Astrocyte (in vitro differentiated cells and primary cell): ENCODE measurements at regions not wholly inside any gene's neighbourhood (a gene's known extent, or its start where the extent isn't known, plus 50 kb on each side); places are given as distances from the start of the nearest gene placed in this dataset.

ENCODE experiments used
- EZH2 ChIP-seq: IDR thresholded peaks from 2 replicates; pipeline ENCODE4 v1.6.1; 2012; ENCODE audit warnings: mild to moderate bottlenecking, low read length, inconsistent platforms; ENCODE audit not compliant: insufficient read depth
- TF ChIP-seq, protein P1 (sequence below): IDR thresholded peaks from 2 replicates; pipeline ENCODE4 v1.5.1; 2011; ENCODE audit warnings: low read depth, mild to moderate bottlenecking, inconsistent platforms, low read length, moderate library complexity; ENCODE audit not compliant: insufficient read depth

DNA sequence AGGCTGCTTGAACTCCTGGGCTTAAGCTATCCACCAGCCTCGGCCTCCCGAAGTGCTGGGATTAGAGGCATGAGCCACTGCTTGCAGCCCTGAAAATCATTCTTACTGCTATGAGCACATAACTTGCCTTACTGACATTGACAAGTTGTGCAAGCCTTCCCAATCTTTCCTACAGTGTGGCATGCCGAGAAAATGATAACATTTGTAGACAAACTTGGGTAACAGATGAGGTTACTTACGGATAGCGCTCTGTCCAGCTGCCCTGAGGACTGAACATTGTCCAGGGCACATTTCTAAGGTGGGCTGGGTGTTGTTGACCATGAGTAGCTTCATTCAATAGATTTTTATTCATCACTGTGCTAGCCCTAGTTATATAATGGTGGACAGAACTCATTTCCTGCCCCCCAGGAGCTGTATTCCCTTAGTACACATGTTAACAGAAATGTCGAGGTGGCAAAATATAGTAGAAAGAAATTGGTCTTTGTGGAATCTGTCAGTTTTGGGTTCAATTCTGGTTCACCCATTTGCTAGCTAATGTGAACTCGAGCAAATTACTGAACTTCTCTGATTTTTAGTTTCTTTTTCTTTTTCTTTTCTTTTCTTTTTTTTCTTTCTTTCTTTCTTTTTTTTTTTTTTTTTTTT lies 118.4 kb upstream of the AKIRIN2 start:
- TF ChIP-seq, protein P1, sequence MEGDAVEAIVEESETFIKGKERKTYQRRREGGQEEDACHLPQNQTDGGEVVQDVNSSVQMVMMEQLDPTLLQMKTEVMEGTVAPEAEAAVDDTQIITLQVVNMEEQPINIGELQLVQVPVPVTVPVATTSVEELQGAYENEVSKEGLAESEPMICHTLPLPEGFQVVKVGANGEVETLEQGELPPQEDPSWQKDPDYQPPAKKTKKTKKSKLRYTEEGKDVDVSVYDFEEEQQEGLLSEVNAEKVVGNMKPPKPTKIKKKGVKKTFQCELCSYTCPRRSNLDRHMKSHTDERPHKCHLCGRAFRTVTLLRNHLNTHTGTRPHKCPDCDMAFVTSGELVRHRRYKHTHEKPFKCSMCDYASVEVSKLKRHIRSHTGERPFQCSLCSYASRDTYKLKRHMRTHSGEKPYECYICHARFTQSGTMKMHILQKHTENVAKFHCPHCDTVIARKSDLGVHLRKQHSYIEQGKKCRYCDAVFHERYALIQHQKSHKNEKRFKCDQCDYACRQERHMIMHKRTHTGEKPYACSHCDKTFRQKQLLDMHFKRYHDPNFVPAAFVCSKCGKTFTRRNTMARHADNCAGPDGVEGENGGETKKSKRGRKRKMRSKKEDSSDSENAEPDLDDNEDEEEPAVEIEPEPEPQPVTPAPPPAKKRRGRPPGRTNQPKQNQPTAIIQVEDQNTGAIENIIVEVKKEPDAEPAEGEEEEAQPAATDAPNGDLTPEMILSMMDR, result no peak
- no peak for TF ChIP-seq EZH2
